OCI-LY7 (cell line): ENCODE measurements at regions not wholly inside any gene's neighbourhood (a gene's known extent, or its start where the extent isn't known, plus 50 kb on each side); places are given as distances from the start of the nearest gene placed in this dataset.

Experiments
- EZH2phosphoT487 ChIP-seq: fragments of 200-600 bp; sonication (generic); IDR thresholded peaks from 2 replicates; pipeline ENCODE4 v1.6.1; 2018; ENCODE audit warnings: low read depth, borderline replicate concordance, mild to moderate bottlenecking, mixed run types, antibody characterized with exemption, low read length, moderate library complexity, mixed read lengths
- TF ChIP-seq, protein P1 (sequence below): fragments of 200-600 bp; sonication (generic); conservative IDR thresholded peaks from 2 replicates; pipeline ENCODE4 v1.5.1; 2014; ENCODE audit warnings: mild to moderate bottlenecking, antibody characterized with exemption, low read length, moderate library complexity, mixed read lengths

DNA sequence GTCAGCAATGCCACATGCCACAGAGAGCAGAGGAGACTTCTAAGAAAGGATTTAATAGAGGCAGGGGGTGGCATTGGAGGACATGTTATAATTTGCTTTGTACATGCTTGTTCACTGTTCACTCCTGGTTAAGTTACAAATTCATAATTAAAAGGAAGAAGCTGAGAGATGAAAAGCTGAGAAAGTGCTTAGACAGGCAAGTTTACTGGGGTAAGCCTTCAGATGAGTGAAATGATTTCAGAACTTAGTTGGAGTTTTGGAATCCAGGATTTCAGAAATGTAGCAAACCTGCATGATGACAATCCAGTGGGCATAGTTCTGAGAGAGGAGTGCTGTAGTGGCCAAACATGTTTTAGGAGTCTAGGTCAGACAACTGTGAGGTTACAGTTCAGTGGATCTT, 67.3 kb upstream of the FBXO33 start:
- TF ChIP-seq, protein P1, sequence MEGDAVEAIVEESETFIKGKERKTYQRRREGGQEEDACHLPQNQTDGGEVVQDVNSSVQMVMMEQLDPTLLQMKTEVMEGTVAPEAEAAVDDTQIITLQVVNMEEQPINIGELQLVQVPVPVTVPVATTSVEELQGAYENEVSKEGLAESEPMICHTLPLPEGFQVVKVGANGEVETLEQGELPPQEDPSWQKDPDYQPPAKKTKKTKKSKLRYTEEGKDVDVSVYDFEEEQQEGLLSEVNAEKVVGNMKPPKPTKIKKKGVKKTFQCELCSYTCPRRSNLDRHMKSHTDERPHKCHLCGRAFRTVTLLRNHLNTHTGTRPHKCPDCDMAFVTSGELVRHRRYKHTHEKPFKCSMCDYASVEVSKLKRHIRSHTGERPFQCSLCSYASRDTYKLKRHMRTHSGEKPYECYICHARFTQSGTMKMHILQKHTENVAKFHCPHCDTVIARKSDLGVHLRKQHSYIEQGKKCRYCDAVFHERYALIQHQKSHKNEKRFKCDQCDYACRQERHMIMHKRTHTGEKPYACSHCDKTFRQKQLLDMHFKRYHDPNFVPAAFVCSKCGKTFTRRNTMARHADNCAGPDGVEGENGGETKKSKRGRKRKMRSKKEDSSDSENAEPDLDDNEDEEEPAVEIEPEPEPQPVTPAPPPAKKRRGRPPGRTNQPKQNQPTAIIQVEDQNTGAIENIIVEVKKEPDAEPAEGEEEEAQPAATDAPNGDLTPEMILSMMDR: no peak
- TF ChIP-seq EZH2phosphoT487: no peak
